ENCODE measurements at regions not wholly inside any gene's neighbourhood (a gene's known extent, or its start where the extent isn't known, plus 50 kb on each side); places are given as distances from the start of the nearest gene placed in this dataset.

- DNase-seq (ENCODE audit: low read depth in 2 of 2): no peak
- Histone ChIP-seq H3K27me3 (ENCODE audit: control insufficient read depth, insufficient read depth, low read length) (no peaks in the 10 kb centered on the region), H3K4me2 (ENCODE audit: extremely low read depth, insufficient read depth, low read length) (no peak overlapping the region)
Measured at GRCh38 chr6:87881342-87881895, 166.2 kb upstream of the SPACA1 start.

DNA sequence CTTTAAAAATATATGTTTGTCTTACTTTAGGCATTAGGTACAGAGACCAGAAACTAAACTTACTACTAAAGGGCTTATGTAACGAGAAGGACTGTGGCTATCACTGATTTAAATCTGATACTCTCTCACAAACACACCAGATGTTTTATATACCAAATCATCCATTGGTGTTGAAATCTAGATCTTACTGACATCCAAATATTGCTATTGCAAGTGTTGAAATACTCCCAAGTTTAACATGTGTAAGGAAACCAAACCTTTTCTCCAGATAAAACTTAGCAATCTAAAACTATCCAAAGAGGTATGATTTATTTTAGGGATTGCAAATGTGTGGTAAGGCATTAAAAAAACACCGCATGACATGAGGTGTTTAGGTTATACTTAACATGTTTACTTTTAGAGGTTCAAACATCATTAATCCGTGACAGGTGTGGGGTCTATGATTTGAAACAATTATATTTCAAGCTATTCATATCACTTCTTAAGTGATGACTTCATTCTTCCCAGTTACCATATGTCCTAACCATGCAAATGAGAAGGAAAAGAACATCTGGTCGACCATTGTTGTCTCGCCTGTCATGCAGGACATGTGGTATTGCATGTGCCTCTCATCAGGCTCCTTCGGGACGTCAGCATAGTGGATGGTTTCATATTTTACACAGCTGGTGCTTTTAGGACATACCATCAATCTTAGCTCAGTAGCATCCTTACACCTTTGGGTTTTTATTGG, 168.3 kb upstream of the SPACA1 start:
- no peak overlapping the region for H3K27ac ChIP-seq (ENCODE audit: insufficient read depth, low read length)
- no peaks in the 10 kb centered on the region for H3K36me3 ChIP-seq (ENCODE audit: control insufficient read depth, insufficient read depth, low read length)
- no peaks in the 10 kb centered on the region for H3K79me2 ChIP-seq (ENCODE audit: control insufficient read depth, insufficient read depth, low read length)
- H3K9me3 ChIP-seq (ENCODE audit: control insufficient read depth, insufficient read depth, low read depth, low read length): no peaks in the 10 kb centered on the region
- H3K9ac ChIP-seq (ENCODE audit: insufficient read depth, low read length): no peak overlapping the region
- no peaks in the 10 kb centered on the region for H4K20me1 ChIP-seq (ENCODE audit: control insufficient read depth, extremely low read depth, insufficient read depth, low read length)
- H3K4me1 ChIP-seq (ENCODE audit: control insufficient read depth, extremely low read depth, insufficient read depth, low read length): no peaks in the 10 kb centered on the region
- H3K27me3 ChIP-seq (ENCODE audit: control insufficient read depth, insufficient read depth, low read length): no peaks in the 10 kb centered on the region
- no peak for DNase-seq (ENCODE audit: low read depth in 2 of 2)
- H3K4me3 ChIP-seq (replicated peaks in 1 of 4; ENCODE audit: control extremely low read depth in 1 of 4, insufficient read depth in 1 of 4, low read depth in 3 of 4, low read length in 4 of 4): no peak overlapping the region
- no peak overlapping the region for H2AFZ ChIP-seq (ENCODE audit: low read length)
- TF ChIP-seq EZH2 (IDR thresholded peaks at IDR 0.05; ENCODE audit: low read length, missing control alignments): no peak
- TF ChIP-seq, protein P1, sequence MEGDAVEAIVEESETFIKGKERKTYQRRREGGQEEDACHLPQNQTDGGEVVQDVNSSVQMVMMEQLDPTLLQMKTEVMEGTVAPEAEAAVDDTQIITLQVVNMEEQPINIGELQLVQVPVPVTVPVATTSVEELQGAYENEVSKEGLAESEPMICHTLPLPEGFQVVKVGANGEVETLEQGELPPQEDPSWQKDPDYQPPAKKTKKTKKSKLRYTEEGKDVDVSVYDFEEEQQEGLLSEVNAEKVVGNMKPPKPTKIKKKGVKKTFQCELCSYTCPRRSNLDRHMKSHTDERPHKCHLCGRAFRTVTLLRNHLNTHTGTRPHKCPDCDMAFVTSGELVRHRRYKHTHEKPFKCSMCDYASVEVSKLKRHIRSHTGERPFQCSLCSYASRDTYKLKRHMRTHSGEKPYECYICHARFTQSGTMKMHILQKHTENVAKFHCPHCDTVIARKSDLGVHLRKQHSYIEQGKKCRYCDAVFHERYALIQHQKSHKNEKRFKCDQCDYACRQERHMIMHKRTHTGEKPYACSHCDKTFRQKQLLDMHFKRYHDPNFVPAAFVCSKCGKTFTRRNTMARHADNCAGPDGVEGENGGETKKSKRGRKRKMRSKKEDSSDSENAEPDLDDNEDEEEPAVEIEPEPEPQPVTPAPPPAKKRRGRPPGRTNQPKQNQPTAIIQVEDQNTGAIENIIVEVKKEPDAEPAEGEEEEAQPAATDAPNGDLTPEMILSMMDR (conservative IDR thresholded peaks at IDR 0.05 in 1 of 2, IDR thresholded peaks at IDR 0.05 in 1 of 2; ENCODE audit: low read depth in 1 of 2, low read length in 2 of 2): no peak
- no peak overlapping the region for H3K4me2 ChIP-seq (ENCODE audit: extremely low read depth, insufficient read depth, low read length)

More at GRCh38 chr6:87881342-87881895, 166.2 kb upstream of the SPACA1 start:
- Histone ChIP-seq H3K9ac (ENCODE audit: insufficient read depth, low read length) (no peak overlapping the region), H2AFZ (ENCODE audit: low read length) (no peak overlapping the region), H4K20me1 (ENCODE audit: control insufficient read depth, extremely low read depth, insufficient read depth, low read length) (no peaks in the 10 kb centered on the region), H3K79me2 (ENCODE audit: control insufficient read depth, insufficient read depth, low read length) (no peaks in the 10 kb centered on the region), H3K36me3 (ENCODE audit: control insufficient read depth, insufficient read depth, low read length) (no peaks in the 10 kb centered on the region), H3K4me1 (ENCODE audit: control insufficient read depth, extremely low read depth, insufficient read depth, low read length) (no peaks in the 10 kb centered on the region), H3K9me3 (ENCODE audit: control insufficient read depth, insufficient read depth, low read depth, low read length) (no peaks in the 10 kb centered on the region), H3K4me3 (replicated peaks in 1 of 4; ENCODE audit: control extremely low read depth in 1 of 4, insufficient read depth in 1 of 4, low read depth in 3 of 4, low read length in 4 of 4) (no peak overlapping the region), H3K27ac (ENCODE audit: insufficient read depth, low read length) (no peak overlapping the region)
- TF ChIP-seq, protein P1 (conservative IDR thresholded peaks at IDR 0.05 in 1 of 2, IDR thresholded peaks at IDR 0.05 in 1 of 2; ENCODE audit: low read depth in 1 of 2, low read length in 2 of 2): no peak
- TF ChIP-seq EZH2 (IDR thresholded peaks at IDR 0.05; ENCODE audit: low read length, missing control alignments): no peak

DNA sequence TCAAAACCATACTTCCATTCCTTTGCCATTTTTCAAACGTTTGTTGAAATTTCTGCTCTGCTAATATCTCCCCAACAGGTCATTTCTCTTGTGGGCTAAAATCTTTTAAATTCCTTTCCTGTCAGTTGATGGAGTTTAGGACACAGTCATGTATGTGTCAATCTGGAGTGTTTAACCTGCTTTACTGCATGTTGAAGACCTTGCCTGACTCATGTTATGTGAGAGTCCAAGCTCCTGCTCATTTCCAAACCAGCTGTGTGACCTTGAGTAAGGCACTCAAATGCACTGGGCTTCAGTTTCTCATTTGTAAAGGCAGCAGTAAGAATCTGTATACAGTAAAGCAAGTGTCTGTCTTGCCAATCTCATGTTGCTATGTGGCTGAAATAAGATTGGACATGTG, 171.9 kb upstream of the SPACA1 start:
- Histone ChIP-seq H3K9ac (ENCODE audit: insufficient read depth, low read length) (no peak overlapping the region), H3K4me1 (ENCODE audit: control insufficient read depth, extremely low read depth, insufficient read depth, low read length) (no peaks in the 10 kb centered on the region), H3K36me3 (ENCODE audit: control insufficient read depth, insufficient read depth, low read length) (no peaks in the 10 kb centered on the region), H3K27me3 (ENCODE audit: control insufficient read depth, insufficient read depth, low read length) (no peaks in the 10 kb centered on the region), H3K4me3 (replicated peaks in 1 of 4; ENCODE audit: control extremely low read depth in 1 of 4, insufficient read depth in 1 of 4, low read depth in 3 of 4, low read length in 4 of 4) (no peak overlapping the region), H4K20me1 (ENCODE audit: control insufficient read depth, extremely low read depth, insufficient read depth, low read length) (no peaks in the 10 kb centered on the region), H2AFZ (ENCODE audit: low read length) (no peak overlapping the region), H3K9me3 (ENCODE audit: control insufficient read depth, insufficient read depth, low read depth, low read length) (no peaks in the 10 kb centered on the region), H3K4me2 (ENCODE audit: extremely low read depth, insufficient read depth, low read length) (no peak overlapping the region), H3K27ac (ENCODE audit: insufficient read depth, low read length) (no peak overlapping the region), H3K79me2 (ENCODE audit: control insufficient read depth, insufficient read depth, low read length) (no peaks in the 10 kb centered on the region)
- TF ChIP-seq, protein P1 (conservative IDR thresholded peaks at IDR 0.05 in 1 of 2, IDR thresholded peaks at IDR 0.05 in 1 of 2; ENCODE audit: low read depth in 1 of 2, low read length in 2 of 2): no peak
- TF ChIP-seq EZH2 (IDR thresholded peaks at IDR 0.05; ENCODE audit: low read length, missing control alignments): no peak
- no peak for DNase-seq (ENCODE audit: low read depth in 2 of 2)
